DND-41 (cell line): ENCODE measurements at regions not wholly inside any gene's neighbourhood (a gene's known extent, or its start where the extent isn't known, plus 50 kb on each side); places are given as distances from the start of the nearest gene placed in this dataset.

Source experiments
- ATAC-seq: fragments of 200-7000 bp; cut with Tn5 transposase; 3 replicates; pipeline ENCODE4 v1.9.1; 2021; ENCODE audit warnings: low read depth; ENCODE audit not compliant: insufficient read depth
- DNase-seq: peaks from one replicate; pipeline ENCODE4 v3.0.0-alpha.2; 2020
- H2AFZ ChIP-seq: 2 replicates; pipeline ENCODE4 v1.6.0; 2012; ENCODE audit warnings: low read depth, low read length
- H3K27ac ChIP-seq: 2 replicates; pipeline ENCODE4 v1.5.1; 2012; ENCODE audit warnings: low read length, inconsistent platforms
- H3K27me3 ChIP-seq: fragments of 200-600 bp; sonication (generic); 2 replicates; pipeline ENCODE4 v1.6.0; 2012; ENCODE audit warnings: low read length, mild to moderate bottlenecking, inconsistent platforms; ENCODE audit not compliant: insufficient read depth, poor library complexity
- H3K36me3 ChIP-seq: 2 replicates; pipeline ENCODE4 v1.5.1; 2012; ENCODE audit warnings: low read length, inconsistent platforms; ENCODE audit not compliant: insufficient read depth
- H3K4me1 ChIP-seq: 2 replicates; pipeline ENCODE4 v1.5.1; 2012; ENCODE audit warnings: mild to moderate bottlenecking, low read length; ENCODE audit not compliant: insufficient read depth
- H3K4me2 ChIP-seq: 2 replicates; pipeline ENCODE4 v1.6.0; 2012; ENCODE audit warnings: mild to moderate bottlenecking, moderate library complexity, low read length, inconsistent platforms; ENCODE audit not compliant: insufficient read depth
- H3K4me3 ChIP-seq, 2 experiments: fragments of 200-600 bp in 1 of 2; shearing (Covaris generic) in 1 of 2; 2 replicates each; pipeline ENCODE4 v1.5.1; 2012 to 2016; ENCODE audit warnings: inconsistent platforms in 2 of 2, low read length in 2 of 2, mild to moderate bottlenecking in 2 of 2, low read depth in 1 of 2, moderate library complexity in 1 of 2
- H3K79me2 ChIP-seq: 2 replicates; pipeline ENCODE4 v1.6.0; 2012; ENCODE audit warnings: low read length, inconsistent platforms; ENCODE audit not compliant: insufficient read depth
- H3K9ac ChIP-seq: 2 replicates; pipeline ENCODE4 v1.6.0; 2012; ENCODE audit warnings: low read depth, mild to moderate bottlenecking, inconsistent platforms, low read length, moderate library complexity
- H3K9me3 ChIP-seq: 2 replicates; pipeline ENCODE4 v1.5.1; 2012; ENCODE audit warnings: low read length, moderate library complexity, mild to moderate bottlenecking, inconsistent platforms; ENCODE audit not compliant: insufficient read depth, severe bottlenecking
- H4K20me1 ChIP-seq: 2 replicates; pipeline ENCODE4 v1.6.0; 2012; ENCODE audit warnings: low read length; ENCODE audit not compliant: insufficient read depth
- EZH2 ChIP-seq: IDR thresholded peaks from 3 replicates; pipeline ENCODE4 v1.6.1; 2012; ENCODE audit warnings: borderline replicate concordance, low read depth, mild to moderate bottlenecking, moderate library complexity, low read length, inconsistent platforms; ENCODE audit not compliant: severe bottlenecking
- TF ChIP-seq, protein P1 (sequence below): IDR thresholded peaks from 2 replicates; pipeline ENCODE4 v1.5.1; 2012; ENCODE audit warnings: borderline replicate concordance, low read length, moderate library complexity, mild to moderate bottlenecking; ENCODE audit not compliant: poor library complexity, severe bottlenecking; ENCODE audit errors: extremely low read depth

DNA sequence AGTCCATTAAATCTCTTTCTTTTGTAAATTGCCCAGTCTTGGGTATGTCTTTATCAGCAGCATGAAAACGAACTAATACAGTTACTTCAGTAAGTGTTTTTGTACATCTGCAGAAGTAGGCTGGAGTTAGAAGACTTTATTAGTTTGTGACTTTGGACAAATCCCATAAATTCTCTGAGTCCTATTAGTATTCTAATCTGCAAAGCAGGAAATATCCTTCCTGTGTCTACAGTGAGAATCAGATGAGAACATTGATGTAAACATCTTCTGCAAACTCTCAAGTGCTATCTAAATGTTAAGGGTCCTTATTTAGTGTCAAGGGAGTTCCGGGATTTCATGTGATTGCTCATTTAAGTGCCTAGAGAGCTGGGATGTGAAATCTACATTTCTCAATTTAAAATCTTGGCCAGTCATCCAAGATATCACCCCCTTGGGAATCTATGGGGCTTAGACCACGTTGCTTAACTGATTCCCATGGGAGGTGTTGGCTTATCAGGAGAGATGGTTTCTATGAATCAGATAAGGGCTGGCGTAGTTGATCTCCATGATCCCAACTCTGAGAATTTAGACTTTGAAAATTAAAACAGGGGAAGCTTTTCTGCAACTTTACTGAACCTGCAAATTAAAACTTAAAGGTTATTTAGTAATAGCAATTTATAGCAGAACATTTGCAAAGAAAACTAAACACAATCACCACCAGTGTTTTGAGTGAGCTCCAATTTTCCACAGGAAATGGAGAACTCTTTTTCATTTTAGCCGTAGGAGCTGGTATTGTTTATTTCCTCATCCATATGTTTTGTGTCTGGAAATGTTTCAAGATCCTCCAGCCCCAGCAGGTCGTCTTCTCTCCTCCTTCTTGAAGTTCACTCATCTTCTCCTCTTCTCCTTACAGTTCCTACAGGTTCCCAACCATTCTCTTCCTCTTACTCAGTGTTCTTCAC, 241.6 kb upstream of the CD180 start:
- H3K27ac ChIP-seq: no peak overlapping the region
- H3K79me2 ChIP-seq: no peaks in the 10 kb centered on the region
- no peaks in the 10 kb centered on the region for H3K27me3 ChIP-seq
- H4K20me1 ChIP-seq: no peaks in the 10 kb centered on the region
- H2AFZ ChIP-seq: no peak overlapping the region
- no peaks in the 10 kb centered on the region for H3K9me3 ChIP-seq
- no peak overlapping the region for H3K4me3 ChIP-seq
- TF ChIP-seq EZH2: no peak
- TF ChIP-seq, protein P1, sequence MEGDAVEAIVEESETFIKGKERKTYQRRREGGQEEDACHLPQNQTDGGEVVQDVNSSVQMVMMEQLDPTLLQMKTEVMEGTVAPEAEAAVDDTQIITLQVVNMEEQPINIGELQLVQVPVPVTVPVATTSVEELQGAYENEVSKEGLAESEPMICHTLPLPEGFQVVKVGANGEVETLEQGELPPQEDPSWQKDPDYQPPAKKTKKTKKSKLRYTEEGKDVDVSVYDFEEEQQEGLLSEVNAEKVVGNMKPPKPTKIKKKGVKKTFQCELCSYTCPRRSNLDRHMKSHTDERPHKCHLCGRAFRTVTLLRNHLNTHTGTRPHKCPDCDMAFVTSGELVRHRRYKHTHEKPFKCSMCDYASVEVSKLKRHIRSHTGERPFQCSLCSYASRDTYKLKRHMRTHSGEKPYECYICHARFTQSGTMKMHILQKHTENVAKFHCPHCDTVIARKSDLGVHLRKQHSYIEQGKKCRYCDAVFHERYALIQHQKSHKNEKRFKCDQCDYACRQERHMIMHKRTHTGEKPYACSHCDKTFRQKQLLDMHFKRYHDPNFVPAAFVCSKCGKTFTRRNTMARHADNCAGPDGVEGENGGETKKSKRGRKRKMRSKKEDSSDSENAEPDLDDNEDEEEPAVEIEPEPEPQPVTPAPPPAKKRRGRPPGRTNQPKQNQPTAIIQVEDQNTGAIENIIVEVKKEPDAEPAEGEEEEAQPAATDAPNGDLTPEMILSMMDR: no peak
- no peak overlapping the region for H3K4me2 ChIP-seq
- DNase-seq (no peak), ATAC-seq (no peak)
- H3K4me1 ChIP-seq: no peaks in the 10 kb centered on the region
- no peaks in the 10 kb centered on the region for H3K36me3 ChIP-seq
- no peak overlapping the region for H3K9ac ChIP-seq

DNA sequence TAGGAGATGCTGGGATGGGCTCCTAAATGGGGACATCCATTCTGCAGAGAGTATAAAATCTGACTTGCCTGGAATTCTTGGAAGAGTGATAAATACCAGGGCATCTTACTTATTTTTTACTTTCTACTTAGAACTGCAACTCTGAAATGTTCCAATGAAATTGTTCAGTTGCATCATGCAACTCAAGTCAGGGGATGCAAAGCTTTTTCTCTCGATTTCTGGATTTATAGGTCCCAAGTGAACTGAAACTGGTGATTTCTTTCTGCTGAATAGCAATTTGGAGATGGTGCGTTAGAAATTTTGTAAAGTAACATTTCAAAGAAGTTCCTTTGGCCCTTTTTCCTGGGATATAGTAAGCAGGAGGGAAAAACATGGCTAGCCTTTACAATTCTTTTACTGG, 238.4 kb upstream of the CD180 start:
- Histone ChIP-seq H3K9me3 (no peaks in the 10 kb centered on the region), H3K4me1 (no peaks in the 10 kb centered on the region), H4K20me1 (no peaks in the 10 kb centered on the region), H3K36me3 (no peaks in the 10 kb centered on the region), H2AFZ (no peak overlapping the region), H3K27ac (no peak overlapping the region), H3K79me2 (no peaks in the 10 kb centered on the region), H3K4me3 (no peak overlapping the region), H3K4me2 (no peak overlapping the region), H3K27me3 (no peaks in the 10 kb centered on the region), H3K9ac (no peak overlapping the region)
- no peak for TF ChIP-seq EZH2
- TF ChIP-seq, protein P1: no peak
- ATAC-seq (no peak), DNase-seq (no peak)

DNA sequence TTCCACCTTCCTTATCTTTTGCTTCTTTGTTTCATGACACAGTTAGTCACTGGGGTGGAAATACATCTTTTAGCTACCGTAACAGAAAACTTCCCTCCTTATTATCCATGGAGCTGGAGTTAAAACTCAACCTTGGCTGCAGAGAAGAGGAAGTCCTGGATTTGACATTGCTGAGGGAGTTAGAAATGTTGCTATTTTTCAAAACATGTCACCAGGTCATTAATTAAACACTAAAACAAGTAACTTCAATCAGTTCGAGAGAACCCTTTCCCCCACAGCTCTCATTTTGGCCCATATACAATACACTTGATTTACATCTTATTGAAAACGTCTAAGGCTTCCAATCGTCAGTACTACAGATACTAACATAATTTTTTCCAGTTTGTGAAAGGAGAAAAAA, 237.9 kb upstream of the CD180 start:
- ATAC-seq (no peak), DNase-seq (no peak)
- Histone ChIP-seq H3K79me2 (no peaks in the 10 kb centered on the region), H3K27ac (no peak overlapping the region), H3K4me1 (no peaks in the 10 kb centered on the region), H4K20me1 (no peaks in the 10 kb centered on the region), H3K4me3 (no peak overlapping the region), H3K9me3 (no peaks in the 10 kb centered on the region), H3K27me3 (no peaks in the 10 kb centered on the region), H3K36me3 (no peaks in the 10 kb centered on the region), H2AFZ (no peak overlapping the region; the same call in 1 of the 2 replicates), H3K4me2 (no peak overlapping the region), H3K9ac (no peak overlapping the region)
- TF ChIP-seq EZH2: no peak
- TF ChIP-seq, protein P1: no peak

DNA sequence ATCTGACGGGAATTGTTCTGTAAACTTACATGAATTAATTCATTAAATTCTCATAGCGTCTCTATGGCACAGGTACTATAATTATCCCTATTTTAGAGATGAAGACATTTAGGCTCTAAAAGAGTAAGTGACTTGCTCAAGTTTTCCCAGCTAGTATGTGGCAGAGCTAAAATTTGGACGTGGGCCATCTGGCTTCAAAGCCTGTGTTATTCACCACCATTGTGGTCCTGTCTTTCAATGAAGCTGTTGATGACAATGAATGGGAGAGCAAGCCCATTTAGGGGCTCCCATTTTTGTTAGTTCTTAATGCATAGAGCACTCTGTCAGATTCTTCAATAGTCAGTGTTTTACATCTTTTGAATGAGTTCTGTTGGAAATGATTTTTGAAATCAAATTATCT, 236.0 kb upstream of the CD180 start:
- ATAC-seq (no peak), DNase-seq (no peak)
- H4K20me1 ChIP-seq: no peaks in the 10 kb centered on the region

More for the DNA sequence above, 236.0 kb upstream of the CD180 start:
- H3K9me3 ChIP-seq: no peaks in the 10 kb centered on the region
- H3K79me2 ChIP-seq: no peaks in the 10 kb centered on the region
- H3K9ac ChIP-seq: no peak overlapping the region
- H3K27me3 ChIP-seq: no peaks in the 10 kb centered on the region
- H3K27ac ChIP-seq: no peak overlapping the region
- no peak overlapping the region for H2AFZ ChIP-seq
- H3K4me2 ChIP-seq: no peak overlapping the region
- no peak for TF ChIP-seq EZH2
- TF ChIP-seq, protein P1: no peak
- H3K4me3 ChIP-seq: no peak overlapping the region
- no peaks in the 10 kb centered on the region for H3K36me3 ChIP-seq
- H3K4me1 ChIP-seq: no peaks in the 10 kb centered on the region
